HepG2 (cell line): ENCODE measurements at regions not wholly inside any gene's neighbourhood (a gene's known extent, or its start where the extent isn't known, plus 50 kb on each side); places are given as distances from the start of the nearest gene placed in this dataset.

Experiments used
- ATAC-seq: fragments of 200-7000 bp; cut with Tn5 transposase; 3 replicates; pipeline ENCODE4 v1.9.1; 2020; ENCODE audit warnings: mild to moderate bottlenecking, moderate library complexity
- BruUV-seq: library from RNA; stranded (reverse); fragments of 400-500 nt; replicated peaks from 2 replicates; lab custom pipeline; 2021; lab: Mats Ljungman, UMichigan
- CTCF ChIA-PET: fragments of 300-600 bp; formaldehyde crosslinking; extraction: SDS; loops from one replicate; lab custom pipeline; 2021; ENCODE audit warnings: low total read pairs, inconsistent platforms, low intra/inter-chr PET ratio; lab: Yijun Ruan, JAX
- POLR2A ChIA-PET: fragments of 350-600 bp; sonication (Branson Sonifier 250); formaldehyde crosslinking; loops from one replicate; lab custom pipeline; 2020; ENCODE audit warnings: antibody characterized with exemption, inconsistent platforms; lab: Yijun Ruan, JAX
- DNase-seq: peaks from one replicate; pipeline ENCODE4 v3.0.0-alpha.2; 2015; ENCODE audit warnings: low spot score
- FAIRE-seq: peaks from 3 replicates; lab custom pipeline; 2011; peaks lifted over from hg19 to GRCh38; lab: Jason Lieb, UNC
- H2AFZ ChIP-seq: one replicate; pipeline ENCODE4 v1.6.1; 2011; ENCODE audit warnings: low read length, inconsistent platforms
- H3K27ac ChIP-seq: fragments of 300-600 bp; 3 replicates; pipeline ENCODE4 v1.8.0; 2011; ENCODE audit warnings: mixed run types, mild to moderate bottlenecking, mixed read lengths, low read length, inconsistent platforms; ENCODE audit not compliant: insufficient read depth; ENCODE audit errors: extremely low read length
- H3K27me3 ChIP-seq, 2 experiments: fragments of 200-600 bp in 1 of 2; 2 replicates in 1 of 2; 3 replicates in 1 of 2; pipeline versions ENCODE4 v1.6.0 to v1.8.0; 2011; ENCODE audit warnings: low read length in 2 of 2, mild to moderate bottlenecking in 2 of 2, moderate library complexity in 2 of 2, inconsistent platforms in 1 of 2; ENCODE audit not compliant: insufficient read depth in 2 of 2, control insufficient read depth in 1 of 2
- H3K36me3 ChIP-seq, 2 experiments: fragments of 200-600 bp in 1 of 2; replicated peaks in 1 of 2; 2 replicates in 1 of 2; 3 replicates in 1 of 2; pipeline versions ENCODE4 v1.5.1 to v1.8.0; 2011; ENCODE audit warnings: low read length in 2 of 2, inconsistent platforms in 1 of 2; ENCODE audit not compliant: insufficient read depth in 2 of 2, control insufficient read depth in 1 of 2
- H3K4me1 ChIP-seq: 2 replicates; pipeline ENCODE4 v1.5.1; 2012; ENCODE audit warnings: low read length, inconsistent platforms; ENCODE audit not compliant: insufficient read depth
- H3K4me2 ChIP-seq: 2 replicates; pipeline ENCODE4 v1.6.0; 2011; ENCODE audit warnings: low read depth, low read length, inconsistent platforms
- H3K4me3 ChIP-seq, 3 experiments: fragments of 200-600 bp in 1 of 3; sonication (generic), shearing (Covaris generic) in 1 of 3; replicated peaks in 1 of 3; 2 replicates each; pipeline ENCODE4 v1.5.1; 2011 to 2016; ENCODE audit warnings: low read length in 3 of 3, inconsistent platforms in 2 of 3, low read depth in 2 of 3, mild to moderate bottlenecking in 2 of 3, control low read depth in 1 of 3, mixed read lengths in 1 of 3; ENCODE audit not compliant: insufficient read depth in 1 of 3
- H3K79me2 ChIP-seq: one replicate; pipeline ENCODE4 v1.6.1; 2011; ENCODE audit warnings: low read length, inconsistent platforms; ENCODE audit not compliant: insufficient read depth
- H3K9ac ChIP-seq: 2 replicates; pipeline ENCODE4 v1.6.0; 2011; ENCODE audit warnings: mild to moderate bottlenecking, low read depth, low read length, inconsistent platforms; ENCODE audit not compliant: insufficient read depth
- H3K9me3 ChIP-seq: 2 replicates; pipeline ENCODE4 v1.5.1; 2012; ENCODE audit warnings: mild to moderate bottlenecking, low read length
- H4K20me1 ChIP-seq: 2 replicates; pipeline ENCODE4 v1.6.0; 2011; ENCODE audit warnings: inconsistent platforms, mild to moderate bottlenecking, low read length, moderate library complexity; ENCODE audit not compliant: insufficient read depth
- AKNA ChIP-seq: sonication (generic); formaldehyde crosslinking; IDR thresholded peaks from 2 replicates; pipeline ENCODE4 v1.4.0; 2020; ENCODE audit warnings: missing genetic modification reagents, borderline replicate concordance
- ATAD3A ChIP-seq: sonication (generic); formaldehyde crosslinking; IDR thresholded peaks from 2 replicates; pipeline ENCODE4 v1.4.0; 2020; ENCODE audit warnings: missing genetic modification reagents
- CEBPB ChIP-seq: IDR thresholded peaks from 2 replicates; pipeline ENCODE4 v1.6.1; 2011; ENCODE audit warnings: low read depth, low read length, improper control_type of control experiment, borderline replicate concordance
- HINFP ChIP-seq: sonication (generic); formaldehyde crosslinking; IDR thresholded peaks from 2 replicates; pipeline ENCODE4 v1.4.0; 2020; ENCODE audit warnings: low read depth, mild to moderate bottlenecking, missing genetic modification reagents
- SALL1 ChIP-seq: sonication (generic); formaldehyde crosslinking; IDR thresholded peaks from 2 replicates; pipeline ENCODE4 v1.8.0; 2022; ENCODE audit warnings: mild to moderate bottlenecking, missing genetic modification reagents
- SMAD3 ChIP-seq: sonication (generic); formaldehyde crosslinking; IDR thresholded peaks from 2 replicates; pipeline ENCODE4 v1.4.0; 2020; ENCODE audit warnings: missing genetic modification reagents
- SP4 ChIP-seq: sonication (generic); formaldehyde crosslinking; IDR thresholded peaks from 2 replicates; pipeline ENCODE4 v1.8.1; 2023; ENCODE audit warnings: mild to moderate bottlenecking, missing genetic modification reagents
- ZFP37 ChIP-seq: sonication (generic); formaldehyde crosslinking; IDR thresholded peaks from 2 replicates; pipeline ENCODE4 v1.4.0; 2020; ENCODE audit warnings: missing genetic modification reagents, borderline replicate concordance
- ZNF274 ChIP-seq: sonication (generic); formaldehyde crosslinking; IDR thresholded peaks from 2 replicates; pipeline ENCODE4 v1.5.1; 2020; ENCODE audit warnings: mild to moderate bottlenecking, missing genetic modification reagents
- ZNF740 ChIP-seq: sonication (generic); formaldehyde crosslinking; IDR thresholded peaks from 2 replicates; pipeline ENCODE4 v1.4.0; 2020; ENCODE audit warnings: missing genetic modification reagents
- ZNF773 ChIP-seq: sonication (generic); formaldehyde crosslinking; IDR thresholded peaks from 2 replicates; pipeline ENCODE4 v1.4.0; 2020; ENCODE audit warnings: missing genetic modification reagents, borderline replicate concordance
- ZNF788 ChIP-seq: sonication (generic); formaldehyde crosslinking; IDR thresholded peaks from 2 replicates; pipeline ENCODE4 v1.5.0; 2020; ENCODE audit warnings: mild to moderate bottlenecking, missing genetic modification reagents, borderline replicate concordance
- WGBS: methylation state at CpG from one replicate; pipeline ENCODE4 v1.1.6; 2017; ENCODE audit warnings: low lambda C conversion rate; 5-methylcytosine and 5-hydroxymethylcytosine counted together
- in situ Hi-C: cut with HindIII; loops from 2 replicates; pipeline ENCODE4 v1.10.0; 2017; ENCODE audit warnings: low pct_unique_long_range_greater_than_20kb; ENCODE audit not compliant: extremely low pct_ligation_motif_present
- intact Hi-C: fragments of 100-400 bp; cut with micrococcal nuclease; formaldehyde crosslinking; loops from one replicate; pipeline ENCODE4 v1.10.0; 2022; ENCODE audit not compliant: unreplicated experiment

- TF ChIP-seq AKNA (no peak), ATAD3A (CRISPR knock-in tag) (no peak), HINFP (CRISPR knock-in tag) (no peak)
These were observed 128.8 kb upstream of the TACR1 start (continued) for GRCh38 chr2:75328156-75328555.

GRCh38 chr2:75327334-75327733 lies 128.0 kb upstream of the TACR1 start:
- WGBS: 12% methylated on average over 7 of the region's 7 CpGs
- ChIA-PET POLR2A (no interaction called here), CTCF (no interaction called here)
- in situ Hi-C loops (no loop called here), intact Hi-C loops (no loop called here)
- no peaks in the 10 kb centered on the region for H4K20me1 ChIP-seq
- no TSS peak for BruUV-seq
- H3K4me3 ChIP-seq: no peak overlapping the region
- DNase-seq (no peak), FAIRE-seq (no peak), ATAC-seq (0 out of 3 replicates have a peak, but pooled peaks have one; percentile 28)
- H3K36me3 ChIP-seq: no peaks in the 10 kb centered on the region
- H3K4me2 ChIP-seq: no peak overlapping the region
- H3K27me3 ChIP-seq: peaks cover 3 to 11% of the 10 kb centered on the region in 2 experiments; a peak in 4 of 5 replicates
- no peaks in the 10 kb centered on the region for H3K4me1 ChIP-seq
- no peak overlapping the region for H3K9ac ChIP-seq
- H3K79me2 ChIP-seq: no peaks in the 10 kb centered on the region
- no peak overlapping the region for H2AFZ ChIP-seq
- H3K27ac ChIP-seq: no peak overlapping the region
- TF ChIP-seq ZNF773 (no peak), ZFP37 (CRISPR knock-in tag) (no peak), CEBPB (no peak), SP4 (CRISPR knock-in tag) (no peak), ZNF740 (CRISPR knock-in tag) (no peak), SALL1 (CRISPR knock-in tag) (no peak), SMAD3 (CRISPR knock-in tag) (no peak), ZNF274 (CRISPR knock-in tag) (no peak), ZNF788 (CRISPR knock-in tag) (no peak)
- no peaks in the 10 kb centered on the region for H3K9me3 ChIP-seq
